Jurkat, Clone E6-1 (cell line): ENCODE measurements at regions not wholly inside any gene's neighbourhood (a gene's known extent, or its start where the extent isn't known, plus 50 kb on each side); places are given as distances from the start of the nearest gene placed in this dataset.
A peak's percentile ranks its signal among the peaks of the same experiment; 100 is the strongest.
"Not testable (repeated sequence)": the region's sequence is repeated elsewhere in the genome, so short reads cannot be mapped to it uniquely, and the experiment has no call there.

Experiments used
- DNase-seq: peaks from one replicate; pipeline ENCODE4 v3.0.0-alpha.2; 2011; ENCODE audit warnings: low read depth, low spot score
- H3K4me3 ChIP-seq: 2 replicates; pipeline ENCODE4 v1.5.1; 2011; ENCODE audit warnings: mild to moderate bottlenecking, low read length, control low read depth, moderate library complexity

GRCh38 chr2:194126418-194126817, 1530.6 kb upstream of the SLC39A10 start:
- no peak overlapping the region for H3K4me3 ChIP-seq
- no peak for DNase-seq

- no peak overlapping the region for H3K4me3 ChIP-seq
- no peak for DNase-seq
Measured at GRCh38 chr2:194116861-194117260, 1540.2 kb upstream of the SLC39A10 start.

GRCh38 chr2:194105358-194105757, 1551.7 kb upstream of the SLC39A10 start:
- no peak overlapping the region for H3K4me3 ChIP-seq
- no peak for DNase-seq

- no peak for DNase-seq
- no peak overlapping the region for H3K4me3 ChIP-seq
Measured at GRCh38 chr2:194104687-194105086, 1552.3 kb upstream of the SLC39A10 start.

GRCh38 chr2:194103941-194104659, 1552.9 kb upstream of the SLC39A10 start:
- DNase-seq: no peak
- no peak overlapping the region for H3K4me3 ChIP-seq

- no peak overlapping the region for H3K4me3 ChIP-seq
- no peak for DNase-seq
Measured at GRCh38 chr2:194102546-194102945, 1554.5 kb upstream of the SLC39A10 start.

GRCh38 chr2:194100201-194100600, 1556.8 kb upstream of the SLC39A10 start:
- no peak overlapping the region for H3K4me3 ChIP-seq
- no peak for DNase-seq

- no peak overlapping the region for H3K4me3 ChIP-seq
- DNase-seq: no peak
Measured at GRCh38 chr2:194096402-194096801, 1560.6 kb upstream of the SLC39A10 start.

GRCh38 chr2:194095359-194095758, 1561.7 kb upstream of the SLC39A10 start:
- no peak for DNase-seq
- no peak overlapping the region for H3K4me3 ChIP-seq

GRCh38 chr2:194090251-194090905, 1566.6 kb upstream of the SLC39A10 start:
- DNase-seq: no peak

GRCh38 chr2:194087089-194087958, 1569.7 kb upstream of the SLC39A10 start:
- no peak for DNase-seq
- no peak overlapping the region for H3K4me3 ChIP-seq

More at GRCh38 chr2:194090251-194090905, 1566.6 kb upstream of the SLC39A10 start:
- no peak overlapping the region for H3K4me3 ChIP-seq

GRCh38 chr2:194086129-194086528, 1570.9 kb upstream of the SLC39A10 start:
- DNase-seq: no peak
- H3K4me3 ChIP-seq: no peak overlapping the region

GRCh38 chr2:194079989-194080388, 1577.0 kb upstream of the SLC39A10 start:
- no peak overlapping the region for H3K4me3 ChIP-seq
- DNase-seq: no peak

GRCh38 chr2:194077366-194077765, 1579.7 kb upstream of the SLC39A10 start:
- no peak overlapping the region for H3K4me3 ChIP-seq
- DNase-seq: no peak

GRCh38 chr2:194062401-194062800, 1594.6 kb upstream of the SLC39A10 start:
- DNase-seq: no peak
- no peak overlapping the region for H3K4me3 ChIP-seq

GRCh38 chr2:194060269-194060668, 1596.8 kb upstream of the SLC39A10 start:
- H3K4me3 ChIP-seq: no peak overlapping the region
- peak; percentile 1 for DNase-seq

GRCh38 chr2:194054313-194054712, 1602.7 kb upstream of the SLC39A10 start:
- H3K4me3 ChIP-seq: no peak overlapping the region
- no peak for DNase-seq

GRCh38 chr2:194044321-194044720, 1612.7 kb upstream of the SLC39A10 start:
- H3K4me3 ChIP-seq: no peak overlapping the region
- no peak for DNase-seq

GRCh38 chr2:194021130-194021529, 1635.9 kb upstream of the SLC39A10 start:
- not testable (repeated sequence) for DNase-seq, H3K4me3 ChIP-seq

GRCh38 chr2:194020155-194020554, 1636.9 kb upstream of the SLC39A10 start:
- H3K4me3 ChIP-seq: no peak overlapping the region
- DNase-seq: no peak
